H7 (cell line): ENCODE measurements at regions not wholly inside any gene's neighbourhood (a gene's known extent, or its start where the extent isn't known, plus 50 kb on each side); places are given as distances from the start of the nearest gene placed in this dataset.

Source experiments
- DNase-seq: peaks from one replicate; pipeline ENCODE4 v3.0.0; 2012
- H3K27me3 ChIP-seq: 2 replicates; pipeline ENCODE4 v1.6.0; 2011; ENCODE audit warnings: mild to moderate bottlenecking, low read length; ENCODE audit not compliant: control insufficient read depth, insufficient read depth
- H3K36me3 ChIP-seq: replicated peaks from 2 replicates; pipeline ENCODE4 v1.5.1; 2011; ENCODE audit warnings: low read length; ENCODE audit not compliant: control insufficient read depth, insufficient read depth
- H3K4me3 ChIP-seq: 2 replicates; pipeline ENCODE4 v1.5.1; 2011; ENCODE audit warnings: low read depth, mild to moderate bottlenecking, control low read depth, low read length, moderate library complexity; ENCODE audit not compliant: insufficient read depth

DNA sequence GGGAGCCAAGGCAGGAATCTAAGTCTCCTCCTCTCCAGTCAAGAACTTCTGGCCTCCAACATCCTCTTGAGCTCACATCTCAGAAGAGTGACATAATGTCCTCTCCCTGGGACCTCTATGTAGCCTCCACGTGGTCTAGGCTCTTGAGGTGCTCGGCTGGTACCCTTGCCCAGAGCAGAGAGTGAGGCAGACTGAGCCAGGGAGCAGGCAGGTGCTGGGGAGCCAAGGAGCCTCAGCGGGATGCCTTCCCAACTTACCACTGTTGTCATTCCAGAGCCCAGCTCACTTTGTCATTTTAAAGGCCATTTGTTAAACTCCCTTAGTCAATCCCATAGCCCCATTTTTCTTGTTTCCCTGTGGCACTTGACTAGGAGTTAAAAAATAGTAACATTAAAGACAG lies 52.1 kb upstream of the DUSP22 start:
- H3K36me3 ChIP-seq = no peaks in the 10 kb centered on the region
- H3K4me3 ChIP-seq = no peak overlapping the region
- no peak for DNase-seq
- H3K27me3 ChIP-seq = no peaks in the 10 kb centered on the region

DNA sequence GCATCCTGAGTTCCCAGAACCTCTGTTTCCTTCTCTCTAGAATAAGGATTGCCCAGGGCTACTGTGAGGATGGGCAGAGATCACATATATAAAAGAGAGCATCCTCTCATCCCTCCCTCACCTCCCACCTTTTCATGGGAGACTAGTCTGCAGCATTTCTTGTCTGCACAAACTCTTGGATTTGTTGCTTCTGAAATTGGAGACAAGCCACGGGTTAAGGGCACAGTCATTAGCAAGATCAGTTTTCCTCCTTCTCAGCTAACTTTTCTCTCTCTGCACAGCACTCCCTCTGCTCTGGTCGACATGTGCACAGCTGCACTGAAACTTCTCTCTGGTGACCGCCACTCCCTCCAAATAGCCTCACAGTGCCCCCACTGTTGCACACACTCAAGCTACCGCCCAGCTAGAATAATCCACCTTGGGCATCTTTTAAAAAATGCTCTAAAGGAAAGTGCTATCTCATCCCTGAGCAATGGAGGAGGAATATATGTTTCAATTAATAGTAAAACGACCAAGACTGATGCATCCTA lies 50.9 kb upstream of the DUSP22 start:
- Histone ChIP-seq H3K4me3 (no peak overlapping the region), H3K27me3 (no peaks in the 10 kb centered on the region), H3K36me3 (no peaks in the 10 kb centered on the region)
- DNase-seq = no peak
